ENCODE measurements at regions not wholly inside any gene's neighbourhood (a gene's known extent, or its start where the extent isn't known, plus 50 kb on each side); places are given as distances from the start of the nearest gene placed in this dataset.

GRCh38 chr2:226536410-226536809 lies 263.2 kb downstream of the IRS1 start:
- TF ChIP-seq EZH2 (IDR thresholded peaks at IDR 0.05; ENCODE audit: insufficient read depth, poor library complexity, severe bottlenecking): no peak
- no peak for TF ChIP-seq EZH2phosphoT487 (IDR thresholded peaks at IDR 0.05; ENCODE audit: insufficient read depth, low read depth)

Measured in GM23248 (cell line).